ENCODE measurements at regions not wholly inside any gene's neighbourhood (a gene's known extent, or its start where the extent isn't known, plus 50 kb on each side); places are given as distances from the start of the nearest gene placed in this dataset.

- Histone ChIP-seq H3K4me3 (no peak overlapping the region), H3K36me3 (no peaks in the 10 kb centered on the region), H3K9ac (ENCODE audit: low read depth in 2 of 2, low read length in 2 of 2) (no peak overlapping the region), H3K27me3 (no peaks in the 10 kb centered on the region), H3K4me1 (no peaks in the 10 kb centered on the region), H3K27ac (no peak overlapping the region), H3K9me3 (no peaks in the 10 kb centered on the region)
- no peak for TF ChIP-seq CTCF (IDR thresholded peaks at IDR 0.05)
- DNase-seq = no peak
- intact Hi-C loops (cut with DNase I) = no loop called here
These were observed 50.5 kb upstream of the EPS8L3 start for GRCh38 chr1:109814223-109814622.

Measured in colonic mucosa (tissue), 4 donors.